ENCODE measurements at regions not wholly inside any gene's neighbourhood (a gene's known extent, or its start where the extent isn't known, plus 50 kb on each side); places are given as distances from the start of the nearest gene placed in this dataset.
"Not testable (repeated sequence)": the region's sequence is repeated elsewhere in the genome, so short reads cannot be mapped to it uniquely, and the experiment has no call there.

DNA sequence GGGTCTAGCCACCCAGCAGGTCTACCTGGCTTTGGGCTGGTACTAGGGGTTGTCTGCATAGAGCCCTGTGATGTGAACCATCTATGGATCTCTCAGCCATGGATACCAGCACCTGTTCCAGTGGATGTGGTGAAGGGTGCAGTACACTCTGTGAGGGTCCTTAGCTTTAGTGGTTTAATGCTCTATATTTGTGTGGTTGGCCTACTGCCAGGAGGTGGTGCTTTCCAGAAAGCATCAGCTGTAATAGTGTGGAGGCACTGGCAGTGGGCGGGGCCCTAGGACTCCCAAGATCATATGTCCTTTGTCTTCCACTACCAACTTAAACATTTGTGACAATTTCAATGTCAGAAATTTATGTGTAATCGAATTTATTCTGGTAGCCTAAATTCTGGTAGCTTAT lies 1065.1 kb downstream of the RPIA start:
- not testable (repeated sequence) for H3K27ac ChIP-seq; DNase-seq (ENCODE audit: extremely low spot score in 2 of 2); H3K27me3 ChIP-seq

DNA sequence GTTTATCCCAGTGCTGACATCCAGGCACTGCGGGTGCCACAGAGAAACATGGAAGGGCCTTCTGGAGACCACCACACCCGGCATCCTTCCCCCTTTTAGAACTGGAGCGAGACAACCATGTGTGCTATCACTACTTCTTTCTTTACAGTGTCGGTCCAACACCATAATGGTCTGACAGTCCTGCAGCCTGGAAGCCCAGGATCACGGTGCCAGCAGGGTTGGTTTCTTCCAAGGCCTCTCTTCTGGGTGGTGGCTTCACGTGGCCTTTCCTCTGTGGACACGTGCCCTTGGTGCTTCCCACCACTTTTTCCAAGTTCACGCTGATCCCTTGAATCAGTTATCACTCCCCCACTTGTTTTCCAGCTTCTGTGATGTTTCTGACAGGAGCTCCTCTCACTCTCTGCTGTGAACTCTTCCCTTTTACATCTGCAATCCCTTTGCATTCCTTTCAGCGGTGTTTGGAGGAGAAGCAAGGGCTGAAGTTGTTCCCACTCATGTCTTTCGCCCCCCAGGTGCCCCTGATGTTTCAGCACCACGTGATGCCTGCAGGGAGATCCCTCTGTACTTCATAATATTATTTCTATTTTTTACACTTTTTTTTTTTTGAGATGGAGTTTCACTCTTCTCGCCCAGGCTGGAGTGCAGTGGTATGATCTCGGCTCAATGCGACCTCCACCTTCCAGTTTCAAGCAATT lies 1067.0 kb downstream of the RPIA start:
- intact Hi-C loops (cut with DNase I); H3K27me3 ChIP-seq; DNase-seq (ENCODE audit: extremely low spot score in 2 of 2); H3K27ac ChIP-seq; H3K36me3 ChIP-seq; H3K9me3 ChIP-seq; H3K4me1 ChIP-seq; H3K4me3 ChIP-seq: not testable (repeated sequence)

More for the DNA sequence above, 1065.1 kb downstream of the RPIA start:
- H3K36me3 ChIP-seq; H3K9me3 ChIP-seq; H3K4me1 ChIP-seq; intact Hi-C loops (cut with DNase I); H3K4me3 ChIP-seq: not testable (repeated sequence)

DNA sequence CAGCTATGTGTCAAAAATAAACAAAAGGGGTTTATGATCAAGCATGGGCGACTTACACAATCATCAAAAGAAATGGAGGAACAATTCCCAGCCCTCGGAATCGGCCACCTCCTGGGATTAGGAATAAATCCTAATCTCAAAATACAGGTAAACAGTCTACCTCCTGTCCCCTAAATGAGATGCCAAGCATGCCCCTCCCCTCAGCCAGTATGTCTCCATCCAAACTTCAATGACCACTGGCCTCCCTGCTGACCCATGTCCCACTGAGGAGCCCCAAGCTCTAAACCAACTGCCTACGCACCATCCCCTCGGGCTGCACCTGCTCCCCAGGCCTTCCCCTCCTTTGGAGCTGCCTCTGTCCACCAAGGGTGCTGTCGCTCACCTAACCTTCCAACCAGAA lies 1069.3 kb downstream of the RPIA start:
- intact Hi-C loops (cut with DNase I); H3K4me1 ChIP-seq; H3K27me3 ChIP-seq; H3K9me3 ChIP-seq; H3K27ac ChIP-seq; H3K36me3 ChIP-seq; H3K4me3 ChIP-seq; DNase-seq (ENCODE audit: extremely low spot score in 2 of 2): not testable (repeated sequence)

DNA sequence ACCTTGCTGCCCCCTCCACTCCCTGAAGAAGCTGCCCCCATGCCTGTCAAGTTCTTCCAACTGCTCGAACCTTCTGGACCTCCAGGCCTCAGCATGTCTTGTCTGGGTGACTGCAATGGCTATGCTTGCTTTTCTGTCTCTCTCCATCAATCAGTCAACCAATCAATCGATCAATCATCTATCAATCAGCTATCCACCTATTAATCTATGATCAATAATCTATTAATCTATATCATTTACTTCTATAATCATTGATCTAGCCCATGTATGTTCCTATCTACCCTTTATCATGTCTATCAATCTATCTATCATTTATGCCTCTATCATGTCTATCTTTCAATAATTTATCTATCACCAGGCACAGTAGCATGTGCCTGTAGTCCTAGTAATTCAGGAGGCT lies 1069.7 kb downstream of the RPIA start:
- intact Hi-C loops (cut with DNase I); DNase-seq (ENCODE audit: extremely low spot score in 2 of 2); H3K4me1 ChIP-seq; H3K4me3 ChIP-seq; H3K9me3 ChIP-seq; H3K27me3 ChIP-seq; H3K27ac ChIP-seq; H3K36me3 ChIP-seq: not testable (repeated sequence)

DNA sequence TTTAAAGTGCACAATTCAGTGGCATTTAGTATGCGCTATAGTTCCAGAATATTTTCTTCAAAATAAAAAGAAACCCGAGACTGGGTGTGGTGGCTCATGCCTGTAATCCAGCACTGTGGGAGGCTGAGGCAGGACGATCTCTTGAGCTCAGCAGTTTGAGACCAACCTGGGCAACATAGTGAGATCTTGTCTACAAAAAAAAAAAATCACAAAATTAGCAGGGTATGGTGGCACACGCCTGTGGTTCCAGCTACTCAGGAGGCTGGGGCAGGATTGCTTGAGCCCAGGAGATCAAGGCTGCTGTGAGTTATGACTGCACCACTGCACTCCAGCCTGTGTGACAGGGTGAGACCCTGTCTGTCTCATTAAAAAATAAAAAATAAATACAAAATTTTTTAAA lies 1070.4 kb downstream of the RPIA start:
- H3K27ac ChIP-seq; H3K4me3 ChIP-seq; H3K27me3 ChIP-seq; H3K4me1 ChIP-seq; intact Hi-C loops (cut with DNase I); DNase-seq (ENCODE audit: extremely low spot score in 2 of 2); H3K36me3 ChIP-seq; H3K9me3 ChIP-seq: not testable (repeated sequence)

DNA sequence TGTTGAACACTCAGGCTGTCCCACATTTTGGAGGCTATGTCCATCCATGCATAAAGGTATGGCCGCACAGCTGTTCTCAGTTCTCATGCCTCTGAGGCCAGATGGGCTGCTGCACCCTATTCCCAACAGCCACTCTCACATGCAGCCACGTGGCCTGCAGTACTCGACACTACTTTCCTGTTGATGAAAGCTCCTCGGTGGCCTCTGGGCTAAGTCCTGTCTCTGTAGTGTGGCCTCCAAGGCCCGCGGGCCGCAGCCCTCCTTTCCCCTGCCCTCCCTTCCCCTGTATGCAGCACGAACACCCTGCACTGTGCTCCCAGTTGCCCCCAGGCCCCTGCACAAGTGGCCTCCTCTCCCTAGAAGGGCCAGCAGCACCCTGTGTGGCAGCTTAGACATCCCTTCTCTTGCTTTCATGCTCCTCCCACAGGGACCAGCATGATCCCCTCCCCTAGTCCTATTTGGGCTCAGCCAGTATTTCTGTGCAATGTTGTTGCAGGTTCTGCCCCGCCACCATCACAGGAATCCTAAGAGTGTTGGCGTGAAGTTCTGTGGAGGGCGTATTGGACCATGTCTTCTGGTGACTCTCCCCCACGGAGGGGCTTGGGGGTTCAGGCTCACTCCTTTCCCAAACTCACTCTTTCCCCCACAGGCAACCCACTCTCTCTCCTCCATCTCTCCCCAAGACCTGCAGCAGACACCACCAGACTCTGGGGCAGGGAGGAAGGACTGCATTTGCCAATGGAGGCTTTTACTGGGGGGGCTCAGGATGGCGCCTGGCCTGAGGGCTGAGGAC lies 1071.2 kb downstream of the RPIA start:
- H3K27ac ChIP-seq; H3K9me3 ChIP-seq; DNase-seq (ENCODE audit: extremely low spot score in 2 of 2); H3K27me3 ChIP-seq; intact Hi-C loops (cut with DNase I); H3K4me1 ChIP-seq; H3K36me3 ChIP-seq; H3K4me3 ChIP-seq: not testable (repeated sequence)

DNA sequence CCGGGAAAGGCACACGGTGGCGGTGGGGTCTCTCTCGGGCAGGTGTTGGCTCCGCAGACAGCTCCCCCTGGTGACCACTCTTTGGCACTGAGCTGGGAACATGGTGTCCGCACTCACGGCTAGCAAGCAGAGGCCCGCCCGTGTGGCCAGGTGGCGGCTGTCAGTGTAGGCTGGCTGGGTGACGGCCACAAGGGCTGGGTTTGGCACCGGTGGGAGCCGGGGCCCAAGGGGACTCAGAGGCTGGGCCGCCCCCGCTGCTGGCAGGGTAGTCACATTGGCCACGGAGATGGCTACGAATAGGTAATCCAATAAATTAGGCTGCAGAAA lies 1071.7 kb downstream of the RPIA start:
- intact Hi-C loops (cut with DNase I) = no loop called here
- no peak overlapping the region for H3K27ac ChIP-seq
- no peaks in the 10 kb centered on the region for H3K36me3 ChIP-seq
- H3K9me3 ChIP-seq = peaks cover 5% of the 10 kb centered on the region
- TF ChIP-seq POLR2AphosphoS5 (IDR thresholded peaks at IDR 0.05; ENCODE audit: insufficient read depth in 1 of 2, low read depth in 1 of 2) (no peak), POLR2A (IDR thresholded peaks at IDR 0.05) (no peak)
- H3K4me1 ChIP-seq = no peaks in the 10 kb centered on the region
- H3K4me3 ChIP-seq = no peak overlapping the region
- H3K27me3 ChIP-seq = peaks cover 9% of the 10 kb centered on the region
- DNase-seq (ENCODE audit: extremely low spot score in 2 of 2) = no peak

DNA sequence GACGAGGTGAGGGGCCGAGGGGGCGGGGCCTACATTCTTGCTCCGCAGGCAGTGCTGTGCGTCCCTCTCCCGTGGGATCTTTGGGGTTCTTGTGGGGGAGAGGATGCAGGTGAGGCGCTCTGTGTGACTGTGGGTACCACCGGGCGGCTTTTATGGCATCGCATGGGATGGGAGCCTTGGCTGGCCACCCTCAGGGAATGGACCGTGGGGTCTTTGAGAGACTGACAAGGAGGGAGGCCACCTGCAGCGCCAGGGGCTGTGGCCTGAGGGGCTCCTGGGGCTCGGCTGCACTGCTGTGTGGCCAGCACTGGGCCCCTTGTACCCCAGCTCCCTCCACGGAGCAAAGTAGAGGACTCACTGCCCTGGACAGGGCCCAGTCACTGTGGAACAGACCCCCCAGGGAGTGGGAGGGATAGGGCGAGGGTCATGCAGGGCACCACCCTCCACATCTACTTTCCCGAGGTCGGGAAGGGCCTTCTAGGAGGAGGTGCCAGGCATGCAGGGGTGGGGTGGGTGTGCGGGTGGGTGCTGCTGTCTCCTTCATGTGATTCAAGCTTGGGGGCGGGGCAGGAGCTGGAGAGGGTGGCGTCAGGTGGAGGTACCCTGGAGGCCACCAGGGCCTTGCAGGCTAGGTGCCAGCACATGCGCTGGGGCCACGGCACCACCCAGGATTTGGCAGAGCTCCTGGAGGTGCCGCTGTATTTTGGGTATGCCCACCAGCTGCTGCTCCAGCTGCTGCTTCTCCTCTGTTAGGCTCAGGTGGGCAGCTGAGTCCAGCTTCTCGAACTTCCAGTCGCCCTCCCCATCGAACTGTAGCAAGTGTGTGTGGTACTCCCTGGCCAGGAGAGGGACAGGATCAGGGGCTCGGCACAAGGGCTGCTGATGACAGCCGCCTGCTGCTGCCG lies 1072.4 kb downstream of the RPIA start:
- Histone ChIP-seq H3K36me3 (no peaks in the 10 kb centered on the region), H3K27me3 (peaks cover 9% of the 10 kb centered on the region), H3K9me3 (peaks cover 5% of the 10 kb centered on the region), H3K27ac (no peak overlapping the region), H3K4me3 (no peak overlapping the region), H3K4me1 (no peaks in the 10 kb centered on the region)
- TF ChIP-seq, protein P1, sequence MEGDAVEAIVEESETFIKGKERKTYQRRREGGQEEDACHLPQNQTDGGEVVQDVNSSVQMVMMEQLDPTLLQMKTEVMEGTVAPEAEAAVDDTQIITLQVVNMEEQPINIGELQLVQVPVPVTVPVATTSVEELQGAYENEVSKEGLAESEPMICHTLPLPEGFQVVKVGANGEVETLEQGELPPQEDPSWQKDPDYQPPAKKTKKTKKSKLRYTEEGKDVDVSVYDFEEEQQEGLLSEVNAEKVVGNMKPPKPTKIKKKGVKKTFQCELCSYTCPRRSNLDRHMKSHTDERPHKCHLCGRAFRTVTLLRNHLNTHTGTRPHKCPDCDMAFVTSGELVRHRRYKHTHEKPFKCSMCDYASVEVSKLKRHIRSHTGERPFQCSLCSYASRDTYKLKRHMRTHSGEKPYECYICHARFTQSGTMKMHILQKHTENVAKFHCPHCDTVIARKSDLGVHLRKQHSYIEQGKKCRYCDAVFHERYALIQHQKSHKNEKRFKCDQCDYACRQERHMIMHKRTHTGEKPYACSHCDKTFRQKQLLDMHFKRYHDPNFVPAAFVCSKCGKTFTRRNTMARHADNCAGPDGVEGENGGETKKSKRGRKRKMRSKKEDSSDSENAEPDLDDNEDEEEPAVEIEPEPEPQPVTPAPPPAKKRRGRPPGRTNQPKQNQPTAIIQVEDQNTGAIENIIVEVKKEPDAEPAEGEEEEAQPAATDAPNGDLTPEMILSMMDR (IDR thresholded peaks at IDR 0.05) = no peak
- no peak for TF ChIP-seq POLR2AphosphoS5 (IDR thresholded peaks at IDR 0.05; ENCODE audit: insufficient read depth in 1 of 2, low read depth in 1 of 2)
- DNase-seq (ENCODE audit: extremely low spot score in 2 of 2) = peak; percentile 89 to 96
- intact Hi-C loops (cut with DNase I) = no loop called here

DNA sequence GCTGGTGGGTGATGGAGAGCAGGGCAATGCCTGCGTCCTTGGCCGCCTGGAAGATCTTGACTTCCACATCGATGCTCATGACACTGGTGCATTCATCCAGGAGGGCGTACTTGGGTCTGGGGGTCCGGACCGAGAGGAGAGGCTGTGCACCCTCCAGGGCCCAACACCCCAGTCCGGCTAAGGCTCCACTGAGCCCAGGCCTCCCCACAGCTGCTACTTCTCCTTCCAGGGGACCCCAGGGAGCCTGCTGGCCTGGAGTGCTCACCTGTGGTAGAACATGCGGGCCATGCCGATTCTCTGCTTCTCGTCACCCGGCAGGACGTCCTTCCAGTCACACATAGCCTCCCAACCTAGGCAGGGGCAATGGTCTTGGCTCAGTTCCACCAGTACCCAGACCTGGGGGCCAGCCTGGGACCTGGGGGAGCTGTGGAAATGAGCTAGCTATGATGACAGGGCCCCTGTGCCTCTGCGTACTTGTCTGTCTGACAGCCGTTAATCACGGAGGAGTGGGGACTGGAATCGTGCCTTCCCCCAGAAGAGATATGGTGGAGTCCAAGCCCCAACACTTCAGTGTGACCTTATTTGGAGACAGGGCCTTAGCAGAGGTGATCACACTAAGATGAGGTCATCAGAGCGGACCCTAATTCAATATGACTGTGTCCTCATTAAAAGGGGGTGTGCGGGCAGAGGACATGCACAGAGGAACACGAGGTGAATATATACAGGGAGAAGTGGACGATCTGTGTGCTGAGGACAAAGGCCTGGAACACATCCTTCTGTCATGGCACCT lies 1073.3 kb downstream of the RPIA start:
- H3K36me3 ChIP-seq; H3K27ac ChIP-seq; H3K4me1 ChIP-seq; H3K4me3 ChIP-seq; H3K9me3 ChIP-seq; H3K27me3 ChIP-seq; intact Hi-C loops (cut with DNase I): not testable (repeated sequence)
- DNase-seq (ENCODE audit: extremely low spot score in 2 of 2) = peak in 1 of 2 donors; percentile 87

DNA sequence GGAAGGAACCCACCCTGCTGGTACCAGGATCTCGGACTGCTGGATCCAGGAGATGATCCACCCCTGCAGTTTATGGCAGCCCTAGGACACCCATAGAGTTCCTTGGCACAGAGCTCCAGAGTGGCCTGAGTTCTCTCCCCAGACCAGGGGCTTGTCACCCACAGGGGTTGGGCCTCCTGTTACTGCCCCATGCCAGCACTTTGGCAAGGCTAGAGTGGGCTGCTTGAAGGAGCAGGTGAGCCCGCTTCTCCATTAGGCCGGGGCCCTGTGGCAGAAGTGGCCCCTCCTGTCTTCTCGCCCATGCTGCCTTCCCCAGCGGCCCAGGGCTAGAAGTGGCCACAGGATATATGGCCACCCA lies 1073.9 kb downstream of the RPIA start:
- H3K9me3 ChIP-seq; DNase-seq (ENCODE audit: extremely low spot score in 2 of 2); H3K27me3 ChIP-seq; H3K4me1 ChIP-seq; H3K4me3 ChIP-seq; H3K27ac ChIP-seq; intact Hi-C loops (cut with DNase I); H3K36me3 ChIP-seq: not testable (repeated sequence)

All from vagina (tissue), 2 donors.